KMS-11 (cell line): ENCODE measurements at regions not wholly inside any gene's neighbourhood (a gene's known extent, or its start where the extent isn't known, plus 50 kb on each side); places are given as distances from the start of the nearest gene placed in this dataset.

Source experiments
- H2AFZ ChIP-seq: fragments of 200-600 bp; sonication (generic); 2 replicates; pipeline ENCODE4 v1.6.1; 2016; ENCODE audit warnings: antibody characterized with exemption, mixed run types, low read depth
- H3K27ac ChIP-seq: fragments of 200-600 bp; sonication (generic); 2 replicates; pipeline ENCODE4 v1.6.1; 2016; ENCODE audit warnings: mild to moderate bottlenecking, mixed run types
- H3K27me3 ChIP-seq: fragments of 200-600 bp; sonication (generic); 2 replicates; pipeline ENCODE4 v1.6.1; 2017; ENCODE audit warnings: mild to moderate bottlenecking, low read depth, mixed run types, moderate library complexity; ENCODE audit not compliant: insufficient read depth
- H3K36me3 ChIP-seq: fragments of 200-600 bp; sonication (generic); 2 replicates; pipeline ENCODE4 v1.6.1; 2017; ENCODE audit warnings: mild to moderate bottlenecking, mixed run types; ENCODE audit not compliant: insufficient read depth
- H3K4me1 ChIP-seq: fragments of 200-600 bp; sonication (generic); 2 replicates; pipeline ENCODE4 v1.6.1; 2016; ENCODE audit warnings: mild to moderate bottlenecking, low read depth, mixed run types; ENCODE audit not compliant: poor library complexity, severe bottlenecking
- H3K4me2 ChIP-seq: fragments of 200-600 bp; sonication (generic); 2 replicates; pipeline ENCODE4 v1.7.0; 2016; ENCODE audit warnings: mild to moderate bottlenecking, mixed run types
- H3K4me3 ChIP-seq: fragments of 200-600 bp; sonication (generic); IDR thresholded peaks from 2 replicates; pipeline ENCODE4 v1.6.1; 2017; ENCODE audit warnings: low read depth, low read length, mixed read lengths; ENCODE audit not compliant: insufficient read depth
- H3K79me2 ChIP-seq: fragments of 200-600 bp; sonication (generic); 2 replicates; pipeline ENCODE4 v1.6.1; 2016; ENCODE audit warnings: low read depth, mixed run types; ENCODE audit not compliant: insufficient read depth
- H3K9ac ChIP-seq: fragments of 200-600 bp; sonication (generic); 2 replicates; pipeline ENCODE4 v1.6.1; 2016; ENCODE audit warnings: mild to moderate bottlenecking, mixed run types
- H4K20me1 ChIP-seq: fragments of 200-600 bp; sonication (generic); 2 replicates; pipeline ENCODE4 v1.6.1; 2016; ENCODE audit warnings: mild to moderate bottlenecking, mixed run types; ENCODE audit not compliant: insufficient read depth
- CTCF ChIP-seq: fragments of 200-600 bp; sonication (generic); conservative IDR thresholded peaks from 2 replicates; pipeline ENCODE4 v1.6.1; 2017; ENCODE audit warnings: low read depth, mild to moderate bottlenecking, antibody characterized with exemption, low read length, moderate library complexity, mixed read lengths

GRCh38 chr10:44205067-44205466, 179.8 kb downstream of the CXCL12 start:
- H3K4me2 ChIP-seq, result no peak overlapping the region
- no peak overlapping the region for H3K4me3 ChIP-seq
- no peak overlapping the region for H2AFZ ChIP-seq
- H4K20me1 ChIP-seq, result no peaks in the 10 kb centered on the region
- no peaks in the 10 kb centered on the region for H3K27me3 ChIP-seq
- H3K9ac ChIP-seq, result no peak overlapping the region
- H3K4me1 ChIP-seq, result no peaks in the 10 kb centered on the region
- no peak for TF ChIP-seq CTCF
- no peaks in the 10 kb centered on the region for H3K36me3 ChIP-seq
- no peak overlapping the region for H3K27ac ChIP-seq
- H3K79me2 ChIP-seq, result no peaks in the 10 kb centered on the region

GRCh38 chr10:44203535-44203934, 181.4 kb downstream of the CXCL12 start:
- Histone ChIP-seq H3K9ac (no peak overlapping the region), H3K27me3 (no peaks in the 10 kb centered on the region), H2AFZ (no peak overlapping the region), H3K27ac (no peak overlapping the region), H3K4me1 (no peaks in the 10 kb centered on the region), H3K36me3 (no peaks in the 10 kb centered on the region), H3K4me2 (no peak overlapping the region), H4K20me1 (no peaks in the 10 kb centered on the region), H3K79me2 (no peaks in the 10 kb centered on the region), H3K4me3 (no peak overlapping the region)
- TF ChIP-seq CTCF, result no peak

GRCh38 chr10:44202952-44203351, 181.9 kb downstream of the CXCL12 start:
- Histone ChIP-seq H3K27ac (no peak overlapping the region), H3K27me3 (no peaks in the 10 kb centered on the region), H4K20me1 (no peaks in the 10 kb centered on the region), H3K4me1 (no peaks in the 10 kb centered on the region), H3K36me3 (no peaks in the 10 kb centered on the region), H2AFZ (no peak overlapping the region), H3K4me3 (no peak overlapping the region), H3K9ac (no peak overlapping the region), H3K4me2 (no peak overlapping the region), H3K79me2 (no peaks in the 10 kb centered on the region)
- TF ChIP-seq CTCF, result no peak

GRCh38 chr10:44201656-44202055, 183.2 kb downstream of the CXCL12 start:
- H3K36me3 ChIP-seq, result no peaks in the 10 kb centered on the region
- H3K27ac ChIP-seq, result no peak overlapping the region
- no peaks in the 10 kb centered on the region for H4K20me1 ChIP-seq
- no peaks in the 10 kb centered on the region for H3K27me3 ChIP-seq
- H2AFZ ChIP-seq, result no peak overlapping the region
- H3K9ac ChIP-seq, result no peak overlapping the region
- no peaks in the 10 kb centered on the region for H3K79me2 ChIP-seq
- no peak overlapping the region for H3K4me3 ChIP-seq
- H3K4me2 ChIP-seq, result no peak overlapping the region
- H3K4me1 ChIP-seq, result no peaks in the 10 kb centered on the region
- TF ChIP-seq CTCF, result no peak

GRCh38 chr10:44201011-44201410, 183.9 kb downstream of the CXCL12 start:
- Histone ChIP-seq H3K79me2 (no peaks in the 10 kb centered on the region), H3K4me3 (no peak overlapping the region), H2AFZ (no peak overlapping the region), H3K4me2 (no peak overlapping the region), H3K27me3 (no peaks in the 10 kb centered on the region), H3K27ac (no peak overlapping the region), H3K36me3 (no peaks in the 10 kb centered on the region), H4K20me1 (no peaks in the 10 kb centered on the region), H3K4me1 (no peaks in the 10 kb centered on the region), H3K9ac (no peak overlapping the region)
- TF ChIP-seq CTCF, result no peak
